Renal pelvis (tissue), 1 donor: ENCODE measurements at regions not wholly inside any gene's neighbourhood (a gene's known extent, or its start where the extent isn't known, plus 50 kb on each side); places are given as distances from the start of the nearest gene placed in this dataset.
A peak's percentile ranks its signal among the peaks of the same experiment; 100 is the strongest.

Source experiments
- DNase-seq: peaks from one replicate; pipeline ENCODE4 v3.0.0-alpha.2; 2013

DNA sequence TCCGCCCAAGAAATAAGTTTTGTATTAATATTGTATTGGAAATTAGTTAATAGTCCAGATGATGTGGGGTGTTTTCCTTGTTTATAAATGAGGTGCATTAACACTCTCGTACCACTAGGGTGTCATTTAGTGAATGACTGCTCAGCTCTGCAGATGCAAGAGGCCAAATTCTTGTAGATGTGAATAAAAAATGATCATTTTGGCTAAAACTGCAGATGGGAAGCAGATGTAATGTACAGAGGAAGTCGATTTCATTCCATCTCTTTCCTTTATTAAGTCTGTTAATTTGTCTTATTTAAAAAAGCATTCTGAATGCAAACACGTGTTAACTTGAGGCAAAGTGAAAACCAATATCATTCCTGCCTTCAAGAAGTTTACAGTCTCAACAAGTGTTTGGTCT lies 108.1 kb downstream of the DHX15 start:
- DNase-seq = no peak

DNA sequence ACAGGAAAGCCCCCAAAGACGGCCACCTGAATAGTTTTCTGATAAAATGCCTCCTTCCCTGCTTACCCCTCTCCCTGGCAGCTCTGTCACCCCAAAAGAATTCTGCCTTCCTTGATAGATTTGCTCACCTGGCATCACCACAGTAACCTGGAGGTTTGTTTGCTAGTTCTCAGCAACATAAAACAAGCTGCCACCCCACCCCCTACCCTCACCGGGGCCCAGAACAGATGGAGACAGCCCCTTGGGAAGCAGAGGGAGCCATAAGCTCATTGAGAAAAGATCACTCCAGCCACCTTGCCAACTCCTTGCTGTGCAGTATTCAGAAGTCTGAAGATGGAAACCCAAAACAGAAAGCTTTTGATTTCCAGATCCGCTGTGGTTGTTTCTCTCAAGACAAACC lies 108.6 kb downstream of the DHX15 start:
- DNase-seq = no peak

DNA sequence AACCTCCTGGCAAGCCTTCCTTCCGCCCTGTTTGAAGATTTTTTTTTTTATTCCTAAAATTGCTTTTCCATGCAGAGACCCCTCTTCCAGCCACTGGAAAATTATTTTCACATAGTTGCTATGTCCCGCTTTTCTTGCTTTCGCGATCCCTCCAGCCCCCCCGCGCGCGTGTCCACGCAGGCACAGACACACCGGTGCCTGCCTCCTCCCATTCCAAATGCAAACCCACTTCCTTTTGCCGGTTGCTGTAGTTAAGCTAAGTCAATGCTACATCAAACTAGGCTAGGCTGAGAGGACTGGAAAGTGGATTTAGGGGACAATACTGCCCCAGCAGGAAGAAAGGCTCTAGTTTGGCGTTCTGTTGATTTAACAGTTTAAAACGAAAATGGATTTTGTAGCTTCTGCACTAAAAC lies 111.0 kb downstream of the DHX15 start:
- DNase-seq = no peak

DNA sequence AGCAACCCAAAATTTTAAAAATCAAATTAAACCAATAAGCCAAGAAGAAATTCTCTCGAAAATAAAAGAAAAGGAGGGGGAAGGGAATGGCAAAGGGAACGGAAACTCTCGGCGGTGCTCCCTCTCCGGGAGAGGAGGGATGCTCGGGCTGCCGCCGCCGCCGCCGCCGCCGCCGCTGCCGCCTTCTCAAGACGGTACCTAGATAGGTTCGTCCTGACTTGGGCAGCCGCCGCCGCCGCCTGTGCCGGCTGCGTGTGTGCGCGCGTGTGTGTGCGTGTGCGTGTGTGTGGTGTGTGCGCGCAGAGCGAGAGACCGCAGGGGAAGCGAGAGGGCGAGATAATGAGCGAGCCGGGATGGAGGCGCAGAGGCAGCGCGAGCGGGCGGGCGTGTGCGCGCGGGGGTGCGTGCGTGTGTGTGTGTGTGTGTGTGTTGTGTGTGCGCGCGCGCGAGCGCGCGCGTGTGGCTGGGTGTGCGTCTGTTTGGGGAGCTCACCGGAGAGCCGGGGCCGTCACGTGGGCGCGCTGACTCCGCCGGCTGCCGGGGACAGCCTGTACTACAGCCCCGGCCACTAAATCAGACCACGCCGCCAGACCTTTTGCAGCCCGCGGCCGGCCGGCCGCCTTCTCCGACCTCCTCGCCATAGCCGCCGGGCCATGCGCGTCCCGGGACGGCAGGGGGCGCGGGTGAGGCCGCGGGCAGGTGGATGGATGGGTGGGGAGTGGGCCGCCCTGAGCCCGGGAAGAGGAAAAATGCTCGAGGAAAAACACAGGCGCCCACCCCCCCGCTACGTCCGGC lies 111.6 kb downstream of the DHX15 start:
- DNase-seq = peak; percentile 83

DNA sequence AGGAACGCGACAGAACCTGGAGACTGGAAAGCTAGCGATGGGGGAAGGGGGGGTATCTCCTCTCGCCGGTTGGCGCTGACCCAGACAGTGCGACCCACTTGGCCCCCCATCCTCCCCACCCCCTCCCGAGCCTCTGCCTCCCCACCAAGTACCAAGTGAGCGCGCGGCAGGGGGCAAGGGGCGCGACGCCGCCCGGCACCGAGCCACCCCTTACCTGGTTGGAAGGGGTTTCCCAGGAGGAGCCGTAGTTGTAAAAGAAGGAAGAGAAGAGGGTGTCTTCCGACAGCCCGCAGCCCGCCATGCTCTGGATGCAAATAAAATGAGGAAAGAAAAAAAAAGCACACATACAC lies 112.2 kb downstream of the DHX15 start:
- no peak for DNase-seq

DNA sequence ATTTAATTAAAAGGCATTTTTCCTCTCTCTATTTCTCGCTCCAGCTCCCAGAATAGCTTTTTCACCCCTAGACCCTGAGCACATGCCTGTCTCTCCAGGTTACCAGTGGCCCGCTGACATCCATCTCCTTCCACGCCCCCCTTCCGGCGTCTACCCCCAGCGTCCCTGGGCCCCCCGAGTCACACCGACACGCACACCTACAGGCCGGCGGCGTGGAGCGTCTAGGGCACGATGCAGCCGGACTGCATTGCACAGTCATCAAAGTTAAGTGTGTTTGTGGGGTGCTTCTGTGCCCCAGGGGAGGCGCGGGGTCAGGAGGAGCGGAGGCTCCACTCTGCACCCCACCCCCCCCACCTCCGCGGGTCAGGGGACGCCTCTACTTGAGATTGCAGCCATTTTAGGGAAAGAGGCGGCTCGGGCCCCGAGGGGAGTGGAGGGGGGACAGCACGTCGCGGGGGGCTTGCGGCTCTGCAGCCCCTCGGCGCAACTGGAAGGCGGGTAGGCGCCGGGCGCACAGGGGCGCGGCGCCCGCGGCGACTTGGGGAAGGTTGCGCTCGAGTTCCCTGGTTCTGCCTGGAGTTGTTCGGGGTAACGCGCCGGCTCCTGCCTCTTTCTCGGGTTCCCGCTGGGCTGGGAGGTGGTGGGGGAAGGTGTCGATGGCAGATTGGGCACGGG lies 112.7 kb downstream of the DHX15 start:
- no peak for DNase-seq

DNA sequence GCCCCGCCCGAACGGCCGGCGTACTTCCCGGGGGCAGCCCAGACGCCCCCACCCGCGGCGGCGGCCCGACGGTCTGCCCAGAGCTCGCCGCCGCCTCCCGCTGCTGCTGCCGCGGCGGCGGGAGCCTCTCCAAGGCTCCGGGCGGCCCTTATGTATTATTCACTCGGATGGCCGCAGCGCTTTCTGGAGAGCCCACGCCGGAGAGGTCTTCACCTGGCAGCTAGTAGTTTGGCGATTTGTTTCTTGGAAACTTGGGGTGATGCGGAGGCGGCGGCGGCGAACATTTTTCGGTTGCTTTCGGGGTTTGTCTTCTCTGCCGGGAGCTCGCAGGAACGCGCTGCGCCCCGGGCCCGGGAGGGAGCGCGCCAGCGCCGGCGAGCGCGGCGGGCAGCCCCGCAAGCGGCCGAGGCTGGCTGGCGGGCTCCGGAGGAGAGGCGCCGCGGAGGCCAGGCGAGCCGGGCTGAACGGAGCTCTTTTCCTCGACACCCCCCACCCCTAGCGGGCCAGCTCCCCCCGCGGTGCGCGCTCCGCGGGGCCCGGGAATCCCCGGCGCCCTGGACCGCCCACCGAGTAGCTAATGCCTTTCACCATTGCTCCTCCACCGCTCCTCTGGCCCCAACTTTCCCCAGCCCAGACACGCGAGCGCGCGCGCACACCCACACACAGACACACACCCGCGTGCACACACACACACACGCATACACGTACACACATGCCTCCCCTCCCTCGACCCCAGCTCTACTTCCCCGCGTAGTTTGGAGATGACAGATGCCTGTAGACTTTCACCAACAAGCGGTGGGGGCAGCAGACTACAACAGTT lies 113.5 kb downstream of the DHX15 start:
- DNase-seq = peak; percentile 48

DNA sequence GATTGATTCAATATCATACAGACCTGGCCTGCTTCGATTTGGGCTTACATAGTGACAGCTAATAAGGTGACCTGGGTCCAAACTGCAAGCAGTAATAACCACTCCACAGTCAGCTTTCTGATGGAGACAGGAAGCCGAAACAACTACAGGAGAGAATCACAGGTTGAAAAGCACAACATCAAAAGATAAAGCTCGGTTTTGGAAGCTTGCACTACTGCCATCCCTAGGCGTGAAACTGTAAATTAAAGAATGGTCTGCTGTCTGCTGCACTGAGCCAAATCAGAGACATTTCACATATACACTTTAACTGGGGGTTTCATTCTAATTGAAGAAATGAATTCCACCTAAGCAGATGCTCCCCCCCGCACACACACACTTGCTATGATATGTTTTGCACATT lies 116.3 kb downstream of the DHX15 start:
- no peak for DNase-seq

DNA sequence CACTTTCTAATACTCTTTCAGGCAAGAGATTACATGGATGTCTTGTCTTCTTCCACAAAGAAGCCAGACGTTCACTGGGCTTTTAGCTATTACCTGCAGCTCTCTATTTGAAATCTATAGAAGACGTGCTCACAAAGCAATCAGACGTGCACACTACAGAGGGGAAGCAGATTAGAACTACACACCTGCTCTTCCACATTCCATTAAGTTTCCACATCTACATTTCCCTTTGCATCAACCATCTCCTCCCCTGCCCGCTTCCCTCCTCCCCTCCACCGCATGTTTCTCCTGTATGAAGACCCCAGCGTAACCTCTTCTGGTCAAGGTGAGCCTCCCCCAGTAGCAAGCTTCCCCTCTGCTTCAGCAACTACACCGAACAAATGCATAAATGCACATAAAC lies 119.8 kb downstream of the DHX15 start:
- no peak for DNase-seq

DNA sequence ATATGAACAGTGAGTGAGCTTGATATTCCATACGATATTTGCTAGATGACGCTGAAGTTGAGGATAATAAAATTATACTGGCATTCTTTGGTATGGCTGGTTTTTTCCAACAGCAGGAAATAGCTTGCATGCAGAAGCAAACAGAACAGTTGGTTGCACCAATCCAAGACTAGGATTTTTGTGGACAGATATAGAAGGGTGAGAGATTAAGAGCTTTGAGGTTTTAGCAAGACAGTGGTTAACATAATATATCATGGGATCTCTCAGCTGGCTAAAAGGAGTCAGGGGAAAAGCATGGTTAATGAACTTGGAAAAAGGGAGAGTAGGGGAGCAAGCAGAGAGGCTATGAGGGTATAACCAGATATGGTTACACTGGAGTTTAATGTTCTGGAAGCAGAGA lies 127.9 kb downstream of the DHX15 start:
- no peak for DNase-seq

DNA sequence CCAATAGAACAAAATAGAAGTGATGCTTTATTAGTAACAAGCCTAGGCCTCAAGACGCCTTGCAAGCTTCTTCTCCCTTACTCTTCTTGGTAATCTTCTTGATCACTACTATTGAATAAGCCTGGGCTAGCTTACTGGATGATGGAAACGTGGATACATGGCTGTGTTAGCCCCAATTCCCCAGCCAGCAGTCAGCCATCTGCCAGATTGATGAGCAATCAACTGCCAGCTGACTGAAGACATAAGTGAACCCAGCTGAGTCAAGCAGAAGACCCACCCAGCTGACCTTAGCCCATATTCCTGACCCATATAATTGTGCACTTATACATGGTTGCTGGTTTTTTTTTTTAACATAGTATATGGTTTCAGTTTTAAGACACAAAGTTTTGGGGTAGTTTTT lies 130.4 kb downstream of the DHX15 start:
- no peak for DNase-seq

DNA sequence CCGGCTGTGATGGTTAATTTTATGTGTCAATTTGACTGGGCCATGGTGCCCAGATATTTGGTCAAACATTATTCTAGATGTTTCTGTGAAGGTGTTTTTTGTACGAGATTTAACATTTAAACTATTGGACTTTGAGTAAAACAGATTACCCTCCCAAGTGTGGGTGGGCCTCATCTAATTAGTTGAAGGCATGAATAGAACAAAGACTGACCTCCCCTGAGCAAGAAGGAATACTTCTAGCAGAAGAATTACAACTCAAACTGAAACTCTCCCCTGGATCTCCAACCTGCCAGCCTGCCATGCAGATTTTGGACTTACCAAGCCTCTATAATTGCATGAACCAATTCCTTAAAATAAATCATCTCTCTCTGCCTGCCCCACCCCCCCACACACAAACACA lies 132.5 kb downstream of the DHX15 start:
- DNase-seq = no peak

DNA sequence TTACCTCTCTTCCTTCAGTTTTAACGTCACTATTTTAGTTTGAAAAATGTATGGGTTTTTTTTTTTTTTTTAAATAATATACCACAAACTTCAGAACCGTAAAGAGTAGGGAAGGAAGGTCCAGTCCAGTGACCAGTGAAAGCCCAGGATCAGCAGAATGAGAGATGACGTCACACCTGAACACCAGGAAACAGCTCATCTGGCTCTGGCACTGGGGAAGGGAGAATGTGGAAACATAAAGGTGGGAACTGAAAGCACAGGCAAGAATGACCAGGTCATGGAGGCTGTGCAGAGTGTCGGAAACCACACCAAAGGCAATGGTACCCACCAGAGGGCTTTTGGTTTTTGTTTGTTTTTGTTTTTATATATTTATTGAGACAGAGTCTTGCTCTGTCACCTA lies 141.2 kb downstream of the DHX15 start:
- DNase-seq = no peak

DNA sequence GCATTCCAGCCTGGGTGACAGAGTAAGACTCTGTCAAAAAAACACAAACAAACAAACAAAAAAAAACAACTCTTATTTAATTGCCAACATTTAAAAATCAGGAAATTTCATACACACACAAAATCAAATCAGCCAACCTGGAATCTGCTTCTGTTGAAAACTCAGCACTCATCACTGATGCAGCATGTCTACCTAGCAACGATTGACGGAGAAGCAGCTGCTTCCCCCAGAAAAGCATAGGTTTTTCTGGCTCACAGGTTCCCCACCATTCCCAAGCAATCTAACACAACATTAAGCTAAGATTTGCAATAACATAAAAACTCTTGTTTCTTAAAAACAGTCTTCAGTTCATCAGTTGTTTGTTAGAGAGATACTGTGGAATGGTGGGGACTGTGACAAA lies 143.6 kb downstream of the DHX15 start:
- DNase-seq = no peak

DNA sequence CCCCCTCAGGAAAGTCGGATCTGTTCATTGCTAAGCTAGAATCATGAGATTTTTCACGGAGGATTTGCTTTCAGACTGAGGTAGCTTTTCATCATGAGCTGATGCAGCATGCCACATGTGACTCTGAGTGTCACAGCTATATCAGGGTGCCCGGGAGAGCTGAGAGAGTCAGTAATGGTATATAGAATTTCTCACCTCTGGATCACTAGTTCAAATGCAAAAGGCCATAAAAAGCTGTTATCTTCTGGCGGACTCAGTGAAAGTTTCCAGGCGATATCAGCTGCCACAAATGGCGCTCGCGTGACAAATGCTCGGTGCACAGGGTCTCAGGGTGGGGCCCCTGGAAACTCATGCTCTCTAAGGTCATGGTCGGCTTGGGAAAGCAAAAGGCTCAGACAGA lies 150.1 kb downstream of the DHX15 start:
- DNase-seq = no peak

DNA sequence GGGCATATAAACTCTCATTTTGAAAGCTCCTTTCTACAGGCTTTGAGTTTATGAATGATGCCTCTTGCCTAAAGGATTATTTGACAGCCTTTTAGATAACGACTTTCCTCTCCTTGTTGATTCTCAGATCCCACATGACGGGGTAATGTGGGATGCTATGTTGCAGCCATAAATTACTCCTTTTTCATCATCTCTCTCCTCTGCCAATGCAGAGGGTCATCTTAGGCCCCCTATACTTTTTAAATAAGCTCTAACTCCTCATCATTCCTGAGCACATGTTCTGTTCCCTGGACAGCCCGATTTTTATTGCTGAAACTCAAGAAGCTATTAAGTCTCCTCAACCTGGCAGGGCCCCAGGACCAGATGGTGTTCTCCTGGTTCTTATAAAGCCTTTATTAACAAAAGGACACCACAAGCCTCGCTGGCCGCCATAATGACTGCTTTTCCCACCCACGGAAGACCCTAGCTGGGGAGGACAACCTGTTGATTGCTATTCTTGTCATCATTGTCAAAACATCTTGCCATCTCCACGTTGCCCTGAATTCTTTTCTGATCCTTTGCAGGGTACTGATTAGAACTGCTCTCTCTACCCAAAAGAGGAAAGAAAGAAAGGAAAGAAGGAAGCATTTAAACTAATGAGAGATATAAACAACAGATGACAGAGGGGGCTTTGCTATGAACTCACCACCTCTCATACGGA lies 150.7 kb downstream of the DHX15 start:
- DNase-seq = no peak

DNA sequence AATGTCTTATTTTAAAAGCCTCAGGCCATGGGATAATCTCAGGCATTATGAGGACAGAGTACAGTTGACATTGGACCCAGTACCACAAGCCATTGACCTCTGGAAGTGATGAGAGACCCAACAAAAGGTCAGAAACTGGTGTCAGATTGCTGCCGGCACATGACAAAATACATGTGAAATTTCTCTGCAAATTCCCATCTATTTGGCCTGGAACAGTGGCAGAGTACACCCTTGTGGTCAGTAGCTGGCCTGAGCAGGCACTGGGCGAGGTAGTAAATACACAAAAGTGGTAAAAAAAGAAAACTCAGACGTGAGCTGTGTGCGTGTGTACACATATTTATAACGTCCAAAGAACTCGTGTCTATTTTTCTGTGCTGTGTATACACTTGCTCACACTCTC lies 155.5 kb downstream of the DHX15 start:
- DNase-seq = no peak

DNA sequence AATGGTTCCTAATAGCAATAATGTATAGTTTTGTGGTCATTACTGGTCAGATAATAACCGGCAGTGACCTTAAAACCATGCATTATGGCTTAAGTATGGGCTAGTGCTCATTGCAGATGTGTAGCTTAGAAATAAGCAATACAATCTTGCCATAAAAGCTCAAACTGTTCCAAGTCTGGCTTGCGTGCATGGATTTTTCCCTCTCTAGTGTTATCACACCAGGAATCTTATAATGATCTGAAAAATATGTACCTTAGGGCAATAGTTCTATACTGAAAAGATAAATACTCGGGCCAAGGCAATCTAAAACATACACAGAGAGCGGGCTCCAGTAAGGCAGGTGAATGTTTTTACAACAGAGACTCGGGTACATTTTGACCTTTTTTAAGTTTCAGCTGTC lies 157.8 kb downstream of the DHX15 start:
- no peak for DNase-seq

DNA sequence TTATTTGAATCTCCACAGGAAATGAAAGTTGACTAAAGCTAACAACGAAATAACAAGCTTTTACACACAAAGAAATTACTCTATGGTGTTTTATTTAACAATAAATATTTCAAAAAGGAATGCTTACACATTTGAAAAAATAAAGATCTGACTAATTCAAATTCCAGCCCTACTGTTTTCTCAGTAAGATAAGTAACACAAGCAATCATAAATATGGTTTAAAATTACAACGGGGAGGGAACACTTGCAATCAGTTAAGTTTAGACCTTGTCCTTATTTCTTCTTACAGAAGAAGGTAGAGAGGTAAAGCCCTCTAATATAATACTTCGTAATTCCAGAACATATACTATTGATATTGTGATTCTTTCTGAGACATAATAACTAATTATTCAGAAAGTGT lies 158.5 kb downstream of the DHX15 start:
- no peak for DNase-seq

DNA sequence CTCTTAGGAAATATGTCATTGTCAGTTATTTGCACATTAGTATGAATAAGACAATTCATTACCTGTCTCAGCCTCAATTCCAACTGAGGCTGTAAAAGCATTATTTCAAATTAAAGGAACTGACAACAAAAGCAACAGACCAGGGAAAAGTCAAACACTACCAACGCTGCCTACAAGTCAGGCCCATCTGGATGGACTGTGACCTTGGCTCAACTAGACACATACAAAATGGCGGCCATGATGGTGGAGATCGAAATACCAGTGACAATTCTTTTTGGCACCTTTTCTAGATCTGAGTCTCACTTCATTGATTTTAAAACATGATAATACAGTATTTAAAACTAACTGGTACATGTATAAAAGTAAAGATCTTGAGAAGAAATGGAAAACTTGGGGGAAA lies 160.7 kb downstream of the DHX15 start:
- no peak for DNase-seq

DNA sequence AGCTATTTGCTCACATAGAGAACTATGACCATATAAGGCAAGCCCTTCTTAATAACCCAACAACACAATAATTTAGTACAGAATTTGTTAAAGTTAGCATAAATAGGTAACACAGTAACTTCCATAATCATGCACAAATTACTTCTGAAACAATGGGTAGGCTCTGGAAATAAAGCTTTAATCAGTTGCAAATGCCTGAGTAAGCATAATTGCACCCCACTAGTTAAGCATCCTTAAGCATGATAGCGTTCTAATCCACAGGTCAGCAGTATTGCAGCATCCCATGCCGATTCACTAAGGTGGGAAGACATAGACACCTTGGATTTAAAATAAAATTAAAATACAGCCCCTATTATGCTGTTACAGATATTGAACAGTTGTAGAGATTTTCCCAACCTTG lies 161.7 kb downstream of the DHX15 start:
- DNase-seq = no peak
